Erythroblast (primary cell): ENCODE measurements at regions not wholly inside any gene's neighbourhood (a gene's known extent, or its start where the extent isn't known, plus 50 kb on each side); places are given as distances from the start of the nearest gene placed in this dataset.

Experiments used
- GATA1 ChIP-seq: IDR thresholded peaks from 2 replicates; pipeline ENCODE4 v1.6.1; 2011; ENCODE audit warnings: low read depth, mild to moderate bottlenecking, control low read depth, low read length, moderate library complexity
- POLR2A ChIP-seq: IDR thresholded peaks from 2 replicates; pipeline ENCODE4 v1.6.1; 2011; ENCODE audit warnings: mild to moderate bottlenecking, low read length

DNA sequence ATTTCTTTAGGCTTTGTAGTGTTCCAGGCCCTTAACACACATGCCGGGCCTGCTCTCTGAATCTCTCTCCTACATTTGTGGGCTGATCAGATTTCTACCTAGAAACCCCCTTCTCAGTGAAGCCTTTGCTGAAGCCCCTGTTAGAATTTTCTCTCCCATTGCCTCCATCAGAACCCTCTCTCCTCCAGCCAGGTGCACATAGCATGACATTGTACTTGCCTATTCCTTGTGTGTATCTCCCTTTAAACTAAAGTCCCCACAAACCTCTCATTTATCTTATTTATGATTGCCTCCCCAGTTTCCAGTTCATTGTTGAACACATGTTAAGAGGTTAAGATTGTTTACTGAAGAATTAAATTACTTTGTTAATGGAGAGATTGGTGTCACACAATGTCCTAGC, 325.5 kb upstream of the CITED2 start:
- TF ChIP-seq POLR2A (no peak), GATA1 (no peak)
